GM19351 (cell line): ENCODE measurements at regions not wholly inside any gene's neighbourhood (a gene's known extent, or its start where the extent isn't known, plus 50 kb on each side); places are given as distances from the start of the nearest gene placed in this dataset.

Experiments used
- ATAC-seq: cut with Tn5 transposase; IDR thresholded peaks from one replicate; pipeline ENCODE4 v1.9.1; 2021; ENCODE audit warnings: mild to moderate bottlenecking, moderate library complexity; ENCODE audit not compliant: unreplicated experiment

GRCh38 chr20:59429396-59429795, 129.0 kb downstream of the EDN3 start:
- no peak for ATAC-seq

- no peak for ATAC-seq
Observed at GRCh38 chr20:59431014-59431413, 130.6 kb downstream of the EDN3 start.

GRCh38 chr20:59434960-59435359, 134.5 kb downstream of the EDN3 start:
- ATAC-seq: no peak

GRCh38 chr20:59435518-59435917, 135.1 kb downstream of the EDN3 start:
- ATAC-seq: no peak

GRCh38 chr20:59437601-59438031, 137.2 kb downstream of the EDN3 start:
- no peak for ATAC-seq

- ATAC-seq: no peak
Observed at GRCh38 chr20:59438201-59438600, 137.8 kb downstream of the EDN3 start.

GRCh38 chr20:59439243-59439642, 138.8 kb downstream of the EDN3 start:
- no peak for ATAC-seq

GRCh38 chr20:59441306-59441705, 140.9 kb downstream of the EDN3 start:
- no peak for ATAC-seq

- ATAC-seq: no peak
Observed at GRCh38 chr20:59441860-59442810, 141.7 kb downstream of the EDN3 start.

GRCh38 chr20:59443550-59443949, 143.1 kb downstream of the EDN3 start:
- ATAC-seq: no peak

- no peak for ATAC-seq
Observed at GRCh38 chr20:59446376-59446775, 146.0 kb downstream of the EDN3 start.

GRCh38 chr20:59448196-59448595, 147.8 kb downstream of the EDN3 start:
- ATAC-seq: no peak

- ATAC-seq: no peak
Observed at GRCh38 chr20:59448851-59449444, 148.5 kb downstream of the EDN3 start.

- ATAC-seq: no peak
Observed at GRCh38 chr20:59451066-59451630, 150.7 kb downstream of the EDN3 start.

GRCh38 chr20:59451641-59452040, 151.2 kb downstream of the EDN3 start:
- ATAC-seq: no peak

GRCh38 chr20:59452856-59453255, 151.5 kb upstream of the PHACTR3 start:
- ATAC-seq: no peak

GRCh38 chr20:59453759-59454560, 150.4 kb upstream of the PHACTR3 start:
- ATAC-seq: no peak

- no peak for ATAC-seq
Observed at GRCh38 chr20:59455402-59456341, 148.7 kb upstream of the PHACTR3 start.

- no peak for ATAC-seq
Observed at GRCh38 chr20:59456342-59457279, 147.7 kb upstream of the PHACTR3 start.
